B cell (primary cell): ENCODE measurements at regions not wholly inside any gene's neighbourhood (a gene's known extent, or its start where the extent isn't known, plus 50 kb on each side); places are given as distances from the start of the nearest gene placed in this dataset.

ENCODE experiments used
- ATAC-seq: fragments of 200-7000 bp; cut with Tn5 transposase; one replicate; pipeline ENCODE4 v1.10.0; 2021; ENCODE audit warnings: low read depth, mild to moderate bottlenecking, moderate number of reproducible peaks, moderate library complexity
- CTCF ChIA-PET: fragments of 350-600 bp; sonication (Branson Sonifier 250); formaldehyde crosslinking; loops from one replicate; lab custom pipeline; 2021; ENCODE audit warnings: antibody characterized with exemption, inconsistent platforms; lab: Charles Lee
- POLR2A ChIA-PET: fragments of 350-600 bp; sonication (Branson Sonifier 250); formaldehyde crosslinking; loops from one replicate; lab custom pipeline; 2021; ENCODE audit warnings: antibody characterized with exemption; lab: Charles Lee
- DNase-seq: peaks from one replicate; pipeline ENCODE4 v3.0.0; 2013
- H2AFZ ChIP-seq: 2 replicates; pipeline ENCODE4 v1.6.1; 2012; ENCODE audit warnings: mild to moderate bottlenecking, low read depth, low read length; ENCODE audit not compliant: insufficient read depth, poor library complexity, severe bottlenecking
- H3K27ac ChIP-seq, 2 donors: 1 replicate in 1 of 2; 2 replicates in 1 of 2; pipeline ENCODE4 v1.5.1; 2012 to 2013; ENCODE audit warnings: low read length in 2 of 2, mild to moderate bottlenecking in 2 of 2, moderate library complexity in 1 of 2
- H3K27me3 ChIP-seq, 4 experiments: fragments of 200-600 bp in 1 of 4; sonication (generic) in 1 of 4; replicated peaks in 1 of 4; 1 replicate in 2 of 4; 2 replicates in 2 of 4; pipeline versions ENCODE4 v1.6.1 to v1.7.0; 2013 to 2016; ENCODE audit warnings: low read length in 3 of 4, mild to moderate bottlenecking in 2 of 4, mixed read lengths in 1 of 4, moderate library complexity in 1 of 4; ENCODE audit not compliant: insufficient read depth in 4 of 4, control insufficient read depth in 3 of 4; ENCODE audit errors: control extremely low read depth in 1 of 4
- H3K36me3 ChIP-seq, 2 experiments: replicated peaks in 1 of 2; 1 replicate in 1 of 2; 2 replicates in 1 of 2; pipeline versions ENCODE4 v1.6.1 to v1.7.1; 2013; ENCODE audit warnings: low read length in 1 of 2; ENCODE audit not compliant: insufficient read depth in 2 of 2, control insufficient read depth in 1 of 2; ENCODE audit errors: control extremely low read depth in 1 of 2, extremely low read depth in 1 of 2
- H3K4me1 ChIP-seq, 2 donors: fragments of 200-600 bp in 1 of 2; sonication (generic) in 1 of 2; 1 replicate in 1 of 2; 2 replicates in 1 of 2; pipeline versions ENCODE4 v1.5.1 to v1.6.1; 2013 to 2017; ENCODE audit warnings: low read length in 2 of 2; ENCODE audit not compliant: control insufficient read depth in 2 of 2, insufficient read depth in 2 of 2
- H3K4me2 ChIP-seq: replicated peaks from 2 replicates; pipeline ENCODE3; 2012; ENCODE audit warnings: mild to moderate bottlenecking, low read depth, low read length; ENCODE audit not compliant: poor library complexity, severe bottlenecking
- H3K4me3 ChIP-seq, 5 experiments: fragments of 200-600 bp in 1 of 5; sonication (generic) in 1 of 5; 1 replicate in 3 of 5; 2 replicates in 2 of 5; pipeline versions ENCODE4 v1.5.1 to v1.7.0; 2011 to 2016; ENCODE audit warnings: low read length in 4 of 5, mild to moderate bottlenecking in 4 of 5, low read depth in 2 of 5, control low read depth in 1 of 5, moderate library complexity in 1 of 5; ENCODE audit not compliant: insufficient read depth in 1 of 5; ENCODE audit errors: control extremely low read depth in 1 of 5, extremely low read depth in 1 of 5
- H3K79me2 ChIP-seq: fragments of 200-600 bp; sonication (generic); one replicate; pipeline ENCODE4 v1.6.0; 2016; ENCODE audit warnings: low read length; ENCODE audit not compliant: control insufficient read depth, insufficient read depth
- H3K9ac ChIP-seq: fragments of 200-600 bp; sonication (generic); 2 replicates; pipeline ENCODE4 v1.6.1; 2017; ENCODE audit warnings: mild to moderate bottlenecking, low read length, moderate library complexity
- H3K9me3 ChIP-seq, 3 donors: one replicate each; pipeline versions ENCODE4 v1.6.1 to v1.7.1; 2013; ENCODE audit warnings: low read length in 2 of 3; ENCODE audit not compliant: control insufficient read depth in 2 of 3, insufficient read depth in 1 of 3; ENCODE audit errors: control extremely low read depth in 1 of 3
- H4K20me1 ChIP-seq: 2 replicates; pipeline ENCODE4 v1.6.0; 2012; ENCODE audit warnings: mild to moderate bottlenecking, low read length; ENCODE audit not compliant: insufficient read depth, control insufficient read depth, poor library complexity, severe bottlenecking
- H3K27ac Mint-ChIP-seq: one replicate; pipeline ENCODE4 v1.8.0; 2021; ENCODE audit warnings: mixed read lengths
- H3K27me3 Mint-ChIP-seq: one replicate; pipeline ENCODE4 v1.8.0; 2021; ENCODE audit warnings: mixed read lengths
- H3K4me1 Mint-ChIP-seq: one replicate; pipeline ENCODE4 v1.8.0; 2021; ENCODE audit warnings: mixed read lengths
- H3K4me3 Mint-ChIP-seq: one replicate; pipeline ENCODE4 v1.8.0; 2021; ENCODE audit warnings: mixed read lengths
- H3K9me3 Mint-ChIP-seq: one replicate; pipeline ENCODE4 v1.8.0; 2022; ENCODE audit warnings: mixed read lengths; ENCODE audit not compliant: insufficient read depth
- CTCF ChIP-seq: fragments of 200-600 bp; IDR thresholded peaks from one replicate; pipeline ENCODE4 v1.8.0; 2022; ENCODE audit warnings: antibody characterized with exemption, mild to moderate bottlenecking
- EZH2 ChIP-seq: IDR thresholded peaks from 2 replicates; pipeline ENCODE4 v1.6.1; 2012; ENCODE audit warnings: borderline replicate concordance, low read depth, mild to moderate bottlenecking, moderate library complexity, low read length; ENCODE audit not compliant: insufficient read depth, poor library complexity, severe bottlenecking
- WGBS: methylation state at CpG from one replicate; pipeline ENCODE4 v1.1.5; 2013; ENCODE audit warnings: missing lambda C conversion rate; ENCODE audit not compliant: insufficient coverage; 5-methylcytosine and 5-hydroxymethylcytosine counted together
- intact Hi-C: fragments of 100-400 bp; cut with micrococcal nuclease; formaldehyde crosslinking; loops from one replicate; pipeline ENCODE4 v1.10.0; 2022

GRCh38 chr3:99499235-99500158, 138.9 kb upstream of the COL8A1 start:
- H3K4me2 ChIP-seq = no peak overlapping the region
- no peak overlapping the region for H3K27ac ChIP-seq
- H3K4me3 Mint-ChIP-seq = no peak overlapping the region
- TF ChIP-seq EZH2 (no peak), CTCF (no peak)
- no peaks in the 10 kb centered on the region for H3K4me1 ChIP-seq
- WGBS = 83% methylated on average over 2 of the region's 4 CpGs
- H3K4me1 Mint-ChIP-seq = no peaks in the 10 kb centered on the region
- ChIA-PET POLR2A (no interaction called here), CTCF (no interaction called here)
- H3K9me3 Mint-ChIP-seq = no peaks in the 10 kb centered on the region
- H3K27me3 Mint-ChIP-seq = no peaks in the 10 kb centered on the region
- DNase-seq (no peak), ATAC-seq (no peak)
- H3K9me3 ChIP-seq = peaks cover 0 to under 1% (median 0%) of the 10 kb centered on the region in 3 donors
- no peaks in the 10 kb centered on the region for H3K79me2 ChIP-seq
- H2AFZ ChIP-seq = no peak overlapping the region
- H3K36me3 ChIP-seq = no peaks in the 10 kb centered on the region
- H3K27ac Mint-ChIP-seq = no peak overlapping the region
- H4K20me1 ChIP-seq = no peaks in the 10 kb centered on the region
- no peak overlapping the region for H3K4me3 ChIP-seq
- no peaks in the 10 kb centered on the region for H3K27me3 ChIP-seq
- no peak overlapping the region for H3K9ac ChIP-seq
- intact Hi-C loops = no loop called here

- H3K27me3 Mint-ChIP-seq = no peaks in the 10 kb centered on the region
- ChIA-PET CTCF (no interaction called here), POLR2A (no interaction called here)
- DNase-seq (no peak), ATAC-seq (no peak)
- H3K27ac Mint-ChIP-seq = no peak overlapping the region
- H3K36me3 ChIP-seq = no peaks in the 10 kb centered on the region
- H3K79me2 ChIP-seq = no peaks in the 10 kb centered on the region
- TF ChIP-seq EZH2 (no peak), CTCF (no peak)
- H3K9me3 ChIP-seq = peaks cover 0 to 3% (median 0%) of the 10 kb centered on the region in 3 donors
- no peaks in the 10 kb centered on the region for H3K4me1 Mint-ChIP-seq
- no peak overlapping the region for H2AFZ ChIP-seq
- no peaks in the 10 kb centered on the region for H4K20me1 ChIP-seq
- WGBS = 84% methylated on average over 8 of the region's 8 CpGs
- intact Hi-C loops = no loop called here
- no peak overlapping the region for H3K4me2 ChIP-seq
- no peak overlapping the region for H3K4me3 Mint-ChIP-seq
- no peak overlapping the region for H3K9ac ChIP-seq
- no peaks in the 10 kb centered on the region for H3K9me3 Mint-ChIP-seq
- H3K4me1 ChIP-seq = no peaks in the 10 kb centered on the region
- no peak overlapping the region for H3K27ac ChIP-seq
- H3K4me3 ChIP-seq = no peak overlapping the region
- H3K27me3 ChIP-seq = no peaks in the 10 kb centered on the region
Observed at GRCh38 chr3:99498550-99499234, 139.7 kb upstream of the COL8A1 start.
